ENCODE measurements at regions not wholly inside any gene's neighbourhood (a gene's known extent, or its start where the extent isn't known, plus 50 kb on each side); places are given as distances from the start of the nearest gene placed in this dataset.

DNA sequence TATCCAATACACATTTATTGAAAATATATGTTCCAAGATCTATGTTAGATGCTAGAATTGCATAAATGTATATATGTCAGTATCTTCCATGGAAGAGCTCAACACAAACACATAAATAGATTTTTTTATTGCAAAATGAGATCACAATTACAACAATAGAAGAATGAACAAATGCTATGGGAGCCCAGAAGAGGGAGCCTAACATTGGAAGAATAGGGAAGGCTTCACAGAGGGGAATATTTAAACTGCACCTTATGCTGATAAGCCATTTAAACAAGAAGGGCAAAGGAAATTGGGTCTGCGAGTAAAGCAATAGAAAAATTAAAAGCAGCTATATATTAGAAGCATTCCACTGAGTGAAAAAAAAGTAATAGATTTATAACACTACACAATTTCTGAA, 96.1 kb upstream of the LRRC55 start:
- Histone ChIP-seq H3K27ac (ENCODE audit: low read depth, low read length) (no peak overlapping the region), H2BK15ac (ENCODE audit: low read length) (no peak overlapping the region), H3K79me2 (ENCODE audit: control insufficient read depth in 1 of 2, insufficient read depth in 2 of 2, low read length in 2 of 2) (no peaks in the 10 kb centered on the region), H3K36me3 (ENCODE audit: control insufficient read depth in 2 of 4, insufficient read depth in 4 of 4, low read length in 3 of 4) (no peaks in the 10 kb centered on the region), H3K18ac (ENCODE audit: extremely low read depth, low read length) (no peak overlapping the region), H3K14ac (ENCODE audit: insufficient read length) (no peak overlapping the region), H3K4me2 (ENCODE audit: insufficient read depth in 1 of 2, low read depth in 2 of 2, low read length in 2 of 2) (no peak overlapping the region), H3K9ac (replicated peaks in 1 of 4; ENCODE audit: extremely low read depth in 1 of 4, low read depth in 3 of 4, low read length in 3 of 4) (no peak overlapping the region), H3K9me3 (ENCODE audit: insufficient read depth in 2 of 2, low read depth in 1 of 2, low read length in 1 of 2) (no peaks in the 10 kb centered on the region), H4K91ac (replicated peaks; ENCODE audit: insufficient read length, low read length) (no peak overlapping the region), H4K5ac (ENCODE audit: insufficient read length, low read depth, low read length) (no peak overlapping the region), H3K4ac (replicated peaks; ENCODE audit: insufficient read length, low read depth, low read length) (no peak overlapping the region), H2BK12ac (ENCODE audit: low read depth, low read length) (no peak overlapping the region), H2BK120ac (replicated peaks; ENCODE audit: low read depth, low read length) (no peak overlapping the region), H2AK5ac (ENCODE audit: low read depth, low read length) (no peak overlapping the region), H3K27me3 (replicated peaks in 1 of 4; ENCODE audit: control insufficient read depth in 3 of 4, extremely low read depth in 1 of 4, insufficient read depth in 3 of 4, low read length in 3 of 4) (no peaks in the 10 kb centered on the region), H2AFZ (ENCODE audit: low read length) (no peak overlapping the region), H3K23ac (ENCODE audit: insufficient read length) (no peak overlapping the region), H2BK5ac (ENCODE audit: low read depth, low read length) (no peak overlapping the region), H4K8ac (ENCODE audit: extremely low read depth, insufficient read depth, low read length) (no peak overlapping the region), H3K56ac (replicated peaks; ENCODE audit: insufficient read length, low read depth, low read length) (no peak overlapping the region), H3K23me2 (ENCODE audit: low read depth, low read length) (no peaks in the 10 kb centered on the region), H3K4me1 (replicated peaks in 1 of 4; ENCODE audit: control insufficient read depth in 3 of 4, insufficient read depth in 4 of 4, low read length in 3 of 4) (no peaks in the 10 kb centered on the region), H3K4me3 (ENCODE audit: extremely low read depth in 1 of 4, insufficient read depth in 2 of 4, low read depth in 3 of 4, low read length in 4 of 4) (no peak overlapping the region), H2BK20ac (ENCODE audit: low read length) (no peak overlapping the region), H3K79me1 (ENCODE audit: low read depth, low read length) (no peaks in the 10 kb centered on the region), H4K20me1 (replicated peaks in 1 of 2; ENCODE audit: control insufficient read depth in 1 of 2, insufficient read depth in 2 of 2, low read length in 2 of 2) (no peaks in the 10 kb centered on the region)
- DNase-seq (ENCODE audit: low read depth in 1 of 2, low spot score in 2 of 2) (no peak), FAIRE-seq (no peak)
- ChIA-PET CTCF (ENCODE audit: partially characterized antibody) (interaction anchor here (0.6 to 1.2 kb wide), 5 partner anchors 8 to 1821 kb away, joined by 3 to 10 read pairs (median 3); no protein-coding TSS in a partner anchor), POLR2A (ENCODE audit: partially characterized antibody) (interaction anchor here (0.6 kb wide), 1 partner anchor 220 kb away, joined by 4 read pairs; no protein-coding TSS in a partner anchor)
- TF ChIP-seq NRF1 (IDR thresholded peaks at IDR 0.05; ENCODE audit: low read depth, low read length) = no peak
- TF ChIP-seq KDM5A (IDR thresholded peaks at IDR 0.05; ENCODE audit: low read length) = no peak
- TF ChIP-seq RBBP5 (IDR thresholded peaks at IDR 0.05; ENCODE audit: borderline replicate concordance, low read depth, low read length) = no peak
- no peak for TF ChIP-seq GABPA (IDR thresholded peaks at IDR 0.05; ENCODE audit: borderline replicate concordance, insufficient read depth, low read length)
- no peak for TF ChIP-seq BCL11A (IDR thresholded peaks at IDR 0.05; ENCODE audit: low read depth in 2 of 2, low read length in 2 of 2)
- no peak for TF ChIP-seq CHD1 (IDR thresholded peaks at IDR 0.05; ENCODE audit: low read depth, low read length)
- 69% methylated on average over 1 of the region's 1 CpG; no CpG with 5 or more reads in 1 of the 2 experiments for WGBS, 2 experiments (ENCODE audit: extremely low coverage in 1 of 2, insufficient coverage in 1 of 2, insufficient read length in 1 of 2, insufficient replicate concordance in 2 of 2, low coverage in 1 of 2, low lambda C conversion rate in 2 of 2, missing lambda C conversion rate in 1 of 2)
